GM18951 (cell line): ENCODE measurements at regions not wholly inside any gene's neighbourhood (a gene's known extent, or its start where the extent isn't known, plus 50 kb on each side); places are given as distances from the start of the nearest gene placed in this dataset.
"Not testable (repeated sequence)": the region's sequence is repeated elsewhere in the genome, so short reads cannot be mapped to it uniquely, and the experiment has no call there.

Experiments used
- POLR2A ChIP-seq: IDR thresholded peaks from 4 replicates; pipeline ENCODE4 v1.6.1; 2011; ENCODE audit warnings: mild to moderate bottlenecking; ENCODE audit not compliant: insufficient read length, insufficient read depth; ENCODE audit errors: extremely low read depth
- in situ Hi-C: fragments of 300-500 bp; cut with MboI; formaldehyde crosslinking; loops from one replicate; pipeline ENCODE4 v1.12.0; 2022; ENCODE audit warnings: low sequenced_read_pairs, mixed read lengths, inconsistent platforms; ENCODE audit not compliant: unreplicated experiment

GRCh38 chr6:112923940-112924587, 576.9 kb downstream of the RFPL4B start:
- no peak for TF ChIP-seq POLR2A

GRCh38 chr6:112925702-112926101, 578.6 kb downstream of the RFPL4B start:
- TF ChIP-seq POLR2A = no peak
- in situ Hi-C loops = no loop called here

More at GRCh38 chr6:112923940-112924587, 576.9 kb downstream of the RFPL4B start:
- in situ Hi-C loops = no loop called here

DNA sequence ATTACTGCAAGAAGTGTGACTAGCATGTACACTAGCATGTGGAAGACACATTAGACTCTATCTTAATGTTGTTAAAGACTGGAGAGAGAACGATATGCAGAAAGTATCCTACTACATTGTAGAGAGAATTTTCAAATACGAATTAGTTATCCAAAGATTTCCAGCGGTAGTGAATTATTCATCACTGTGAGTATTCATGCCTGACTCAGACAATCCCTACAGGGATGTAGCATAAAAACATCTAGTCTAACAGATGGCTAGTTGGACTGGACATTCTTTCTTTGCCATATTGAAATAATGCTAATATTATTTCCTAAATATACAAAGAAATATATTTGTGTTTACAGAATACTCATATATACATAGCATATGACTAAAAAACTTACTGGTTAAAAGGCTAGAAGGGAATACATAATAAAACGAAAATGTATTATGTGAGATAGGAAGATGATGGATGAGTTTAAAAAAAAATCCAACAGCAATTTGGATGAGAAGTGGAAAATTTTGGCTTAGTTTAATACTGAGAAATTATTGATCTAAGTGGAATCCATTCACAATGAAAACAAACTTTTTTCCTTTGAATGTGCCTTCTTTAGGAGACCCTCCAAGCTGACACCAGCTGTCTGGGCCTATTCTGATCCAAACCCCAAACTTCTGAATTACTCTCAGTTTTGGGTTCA, 580.7 kb downstream of the RFPL4B start:
- TF ChIP-seq POLR2A = no peak
- in situ Hi-C loops = no loop called here

- in situ Hi-C loops = no loop called here
- TF ChIP-seq POLR2A = no peak
Observed at GRCh38 chr6:112929641-112930040, 582.5 kb downstream of the RFPL4B start.

DNA sequence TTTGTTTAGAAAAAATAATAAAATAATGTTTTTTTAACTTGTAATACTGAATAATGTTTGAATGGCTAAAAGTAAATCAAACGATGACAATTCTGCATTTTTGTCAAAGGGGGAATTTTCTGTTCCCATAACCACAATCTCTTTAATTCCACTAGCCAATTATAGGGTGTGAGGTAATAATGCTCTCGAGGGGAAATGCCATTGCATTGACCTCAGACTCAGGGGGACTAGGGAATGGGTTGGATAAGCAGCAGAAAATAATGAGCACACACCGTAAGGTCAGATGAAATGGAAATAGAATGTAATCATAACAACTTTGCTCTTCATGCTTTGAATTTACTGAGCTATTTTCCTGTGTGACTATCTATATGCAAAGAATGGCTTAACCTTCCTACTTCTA, 584.7 kb downstream of the RFPL4B start:
- in situ Hi-C loops = no loop called here

DNA sequence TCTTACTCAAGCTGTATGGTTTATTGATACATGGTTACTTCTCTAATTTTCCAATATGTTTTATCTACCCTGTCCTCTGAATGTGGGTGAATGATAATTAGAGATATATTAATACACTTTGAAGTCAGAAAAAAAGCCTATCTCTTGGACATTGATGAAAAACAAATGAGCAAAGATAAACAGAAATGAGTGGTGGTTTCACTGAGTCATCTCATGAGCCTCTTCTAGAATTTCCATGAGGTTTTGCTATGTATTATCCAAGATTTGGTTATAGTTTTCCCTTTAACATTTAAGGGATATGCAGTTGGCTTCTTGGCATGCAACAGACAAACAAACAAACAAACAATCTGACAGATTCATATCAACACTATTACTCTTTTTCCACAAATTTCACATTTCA, 586.8 kb downstream of the RFPL4B start:
- in situ Hi-C loops = no loop called here
- TF ChIP-seq POLR2A = no peak

More for the DNA sequence above, 584.7 kb downstream of the RFPL4B start:
- TF ChIP-seq POLR2A = no peak

GRCh38 chr6:112934433-112935327, 587.5 kb downstream of the RFPL4B start:
- in situ Hi-C loops = no loop called here
- TF ChIP-seq POLR2A = no peak

DNA sequence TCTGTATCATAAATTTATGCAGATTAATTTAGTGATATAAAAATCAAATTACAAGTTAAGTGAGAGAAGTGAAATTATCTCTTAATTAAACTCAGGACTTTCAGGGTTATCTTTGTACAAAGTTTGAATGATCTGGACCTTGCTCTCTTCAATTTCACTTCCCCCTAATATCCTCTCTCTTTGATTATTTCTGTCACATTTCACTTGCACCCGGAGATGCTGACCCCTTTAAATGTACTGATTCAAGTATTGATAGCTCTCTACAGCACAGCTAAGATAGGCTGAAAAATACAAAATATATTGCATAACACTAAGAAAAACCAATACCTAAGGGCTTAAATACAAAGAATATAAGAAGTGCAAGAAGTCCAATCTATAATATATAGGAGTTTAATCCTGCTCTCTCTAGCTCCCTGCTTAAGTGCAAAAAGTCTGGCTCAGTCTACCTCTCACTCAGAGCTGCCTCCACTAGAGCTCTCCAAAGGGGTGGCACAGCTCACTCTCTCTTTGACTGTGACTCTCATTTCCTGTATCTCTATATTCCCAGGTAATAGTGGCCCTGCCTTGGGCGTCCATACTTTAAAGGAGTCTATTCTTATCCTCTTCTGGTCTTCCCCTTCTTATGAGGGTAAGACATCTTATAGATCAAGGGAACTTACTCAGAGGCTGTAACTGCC, 588.4 kb downstream of the RFPL4B start:
- no peak for TF ChIP-seq POLR2A
- in situ Hi-C loops = no loop called here

- no peak for TF ChIP-seq POLR2A
- in situ Hi-C loops = no loop called here
Observed at GRCh38 chr6:112936079-112936472, 588.9 kb downstream of the RFPL4B start.

DNA sequence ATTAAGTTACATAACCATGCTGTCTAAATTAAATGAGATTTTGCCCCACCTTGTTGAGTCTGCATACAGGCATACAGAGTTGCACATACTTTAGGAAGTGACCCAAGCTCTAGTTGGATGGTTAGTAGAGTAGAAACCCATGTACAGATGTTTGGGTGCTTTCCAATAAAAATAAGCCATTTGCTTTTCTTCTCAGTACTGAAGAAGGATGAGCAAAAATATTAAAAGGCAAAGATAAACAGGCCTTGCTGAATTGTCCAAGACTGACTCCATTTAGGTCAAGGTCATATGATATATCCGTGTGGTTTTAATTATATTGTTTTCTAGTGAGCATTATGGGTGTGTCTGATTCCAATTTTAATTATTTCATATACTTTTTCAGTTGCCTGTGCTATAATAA, 589.4 kb downstream of the RFPL4B start:
- no peak for TF ChIP-seq POLR2A
- in situ Hi-C loops = no loop called here

GRCh38 chr6:112937690-112938089, 590.6 kb downstream of the RFPL4B start:
- in situ Hi-C loops = not testable (repeated sequence)

GRCh38 chr6:112938650-112939049, 591.5 kb downstream of the RFPL4B start:
- TF ChIP-seq POLR2A = no peak
- in situ Hi-C loops = no loop called here

GRCh38 chr6:112939563-112939962, 592.4 kb downstream of the RFPL4B start:
- no peak for TF ChIP-seq POLR2A
- in situ Hi-C loops = no loop called here
